ENCODE measurements at regions not wholly inside any gene's neighbourhood (a gene's known extent, or its start where the extent isn't known, plus 50 kb on each side); places are given as distances from the start of the nearest gene placed in this dataset.

DNA sequence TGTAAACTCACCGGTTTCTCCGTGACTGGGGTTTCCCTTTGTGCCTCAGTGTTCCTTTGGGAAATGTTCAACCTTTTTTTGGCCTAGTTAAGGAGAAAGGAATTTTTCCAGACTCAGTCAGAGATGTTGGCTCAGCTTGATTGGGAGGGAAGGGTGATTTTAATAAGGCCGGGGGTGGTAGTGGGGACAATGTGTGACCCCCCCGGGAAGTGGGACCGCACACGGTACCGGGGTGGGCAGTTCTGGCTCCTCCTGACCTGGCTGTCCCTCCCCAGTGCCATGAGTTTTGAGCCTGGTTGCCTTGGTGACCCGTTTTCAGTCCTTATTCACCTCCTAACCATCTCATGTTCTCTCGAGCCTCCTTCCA lies 132.7 kb downstream of the SNX5 start:
- peak; percentile 13 for DNase-seq (ENCODE audit: low read depth)
- TF ChIP-seq, protein P1, sequence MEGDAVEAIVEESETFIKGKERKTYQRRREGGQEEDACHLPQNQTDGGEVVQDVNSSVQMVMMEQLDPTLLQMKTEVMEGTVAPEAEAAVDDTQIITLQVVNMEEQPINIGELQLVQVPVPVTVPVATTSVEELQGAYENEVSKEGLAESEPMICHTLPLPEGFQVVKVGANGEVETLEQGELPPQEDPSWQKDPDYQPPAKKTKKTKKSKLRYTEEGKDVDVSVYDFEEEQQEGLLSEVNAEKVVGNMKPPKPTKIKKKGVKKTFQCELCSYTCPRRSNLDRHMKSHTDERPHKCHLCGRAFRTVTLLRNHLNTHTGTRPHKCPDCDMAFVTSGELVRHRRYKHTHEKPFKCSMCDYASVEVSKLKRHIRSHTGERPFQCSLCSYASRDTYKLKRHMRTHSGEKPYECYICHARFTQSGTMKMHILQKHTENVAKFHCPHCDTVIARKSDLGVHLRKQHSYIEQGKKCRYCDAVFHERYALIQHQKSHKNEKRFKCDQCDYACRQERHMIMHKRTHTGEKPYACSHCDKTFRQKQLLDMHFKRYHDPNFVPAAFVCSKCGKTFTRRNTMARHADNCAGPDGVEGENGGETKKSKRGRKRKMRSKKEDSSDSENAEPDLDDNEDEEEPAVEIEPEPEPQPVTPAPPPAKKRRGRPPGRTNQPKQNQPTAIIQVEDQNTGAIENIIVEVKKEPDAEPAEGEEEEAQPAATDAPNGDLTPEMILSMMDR (IDR thresholded peaks at IDR 0.05; ENCODE audit: insufficient read depth, low read depth, low read length), result no peak
- H3K4me3 ChIP-seq (ENCODE audit: low read depth, low read length), result no peak overlapping the region

DNA sequence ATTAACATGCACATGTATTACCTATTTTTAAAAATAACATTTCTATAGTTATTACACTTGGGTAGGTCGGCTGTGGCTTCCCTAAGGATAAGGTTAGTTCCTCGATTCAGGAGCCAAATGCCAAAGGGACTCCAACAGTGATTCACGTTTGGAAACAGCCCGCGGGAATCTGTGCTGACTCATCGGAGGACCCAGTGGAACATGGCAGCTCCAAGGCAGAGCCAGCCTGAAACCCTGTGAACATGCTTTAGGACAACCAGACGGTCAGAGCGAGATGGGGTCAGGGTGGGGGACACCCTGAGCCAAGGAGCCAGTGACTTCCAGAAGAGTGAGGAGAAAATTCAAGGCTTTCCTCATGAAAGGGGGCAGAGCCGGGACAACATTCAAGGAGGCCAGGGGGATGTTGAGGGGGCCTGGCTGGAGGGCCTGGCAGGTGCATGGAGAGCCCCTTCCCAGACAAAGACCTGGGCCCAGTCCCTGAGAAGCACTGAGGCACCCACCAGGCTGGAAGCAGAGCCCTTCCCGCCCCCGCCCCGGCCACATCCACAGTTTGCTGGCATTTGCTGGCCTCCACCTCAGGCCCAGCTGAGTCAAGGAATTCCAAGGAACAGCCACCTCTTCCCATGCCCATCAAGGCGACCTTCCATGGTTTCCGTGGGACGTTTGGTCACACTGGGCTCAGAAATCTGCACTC lies 133.2 kb downstream of the SNX5 start:
- peak; percentile 88 for DNase-seq (ENCODE audit: low read depth)
- H3K4me3 ChIP-seq (ENCODE audit: low read depth, low read length), result no peak overlapping the region
- TF ChIP-seq, protein P1 (IDR thresholded peaks at IDR 0.05; ENCODE audit: insufficient read depth, low read depth, low read length), result no peak

DNA sequence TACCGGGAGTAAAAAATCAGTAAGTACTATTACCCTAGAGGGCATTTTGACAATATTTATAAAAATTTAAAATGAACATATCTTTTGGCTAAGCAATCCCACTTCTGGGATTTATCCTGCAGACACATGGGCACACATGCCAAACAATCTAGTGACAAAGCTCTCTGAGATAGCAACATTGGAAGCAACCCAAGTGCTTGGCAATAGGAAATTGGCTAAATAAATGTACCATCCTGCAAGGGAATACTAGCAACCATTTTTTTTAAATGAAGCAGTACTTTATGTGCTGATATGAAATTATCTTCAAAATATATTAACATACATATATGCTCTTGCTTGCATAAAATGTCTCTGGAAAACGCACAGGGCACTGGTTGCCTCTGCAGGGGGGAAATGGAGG lies 133.8 kb downstream of the SNX5 start:
- TF ChIP-seq, protein P1 (IDR thresholded peaks at IDR 0.05; ENCODE audit: insufficient read depth, low read depth, low read length), result no peak
- DNase-seq (ENCODE audit: low read depth), result no peak

GRCh38 chr20:17833036-17833674 lies 133.4 kb downstream of the BANF2 start:
- peak; percentile 70 for DNase-seq (ENCODE audit: low read depth)
- TF ChIP-seq, protein P1 (IDR thresholded peaks at IDR 0.05; ENCODE audit: insufficient read depth, low read depth, low read length), result no peak
- H3K4me3 ChIP-seq (ENCODE audit: low read depth, low read length), result no peak overlapping the region

More for the DNA sequence above, 133.8 kb downstream of the SNX5 start:
- no peak overlapping the region for H3K4me3 ChIP-seq (ENCODE audit: low read depth, low read length)

DNA sequence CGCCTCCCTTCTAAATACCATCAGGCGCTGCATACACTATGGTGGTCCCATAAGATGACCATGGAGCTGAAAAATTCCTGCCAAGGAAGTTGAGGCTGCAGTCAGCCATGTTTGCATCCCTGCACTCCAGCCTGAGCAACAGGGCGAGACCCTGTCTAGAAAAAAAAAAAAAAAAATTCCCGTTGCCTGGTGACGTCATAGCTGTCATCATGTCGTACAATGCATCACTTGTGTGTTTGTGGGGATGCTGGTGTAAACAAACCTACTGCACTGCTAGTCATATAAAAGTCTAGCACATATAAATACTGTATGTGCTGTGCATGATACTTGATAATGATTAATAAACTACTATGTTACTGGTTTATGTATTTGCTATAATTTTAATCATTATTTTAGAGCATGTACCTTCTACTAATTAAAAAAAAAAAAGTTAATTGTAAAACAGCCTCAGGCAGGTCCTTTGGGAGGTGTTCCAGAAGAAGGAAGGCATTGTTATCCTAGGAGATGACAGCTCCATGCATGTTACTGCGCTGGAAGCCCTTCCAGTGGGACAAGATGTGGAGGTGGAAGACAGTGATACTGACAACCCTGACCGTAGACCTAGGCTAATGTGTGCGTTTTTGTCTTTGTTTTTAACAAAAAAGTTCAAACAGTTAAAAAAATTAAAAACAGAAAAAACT lies 132.6 kb downstream of the BANF2 start:
- no peak for DNase-seq (ENCODE audit: low read depth)
- no peak overlapping the region for H3K4me3 ChIP-seq (ENCODE audit: low read depth, low read length)
- TF ChIP-seq, protein P1 (IDR thresholded peaks at IDR 0.05; ENCODE audit: insufficient read depth, low read depth, low read length), result no peak

DNA sequence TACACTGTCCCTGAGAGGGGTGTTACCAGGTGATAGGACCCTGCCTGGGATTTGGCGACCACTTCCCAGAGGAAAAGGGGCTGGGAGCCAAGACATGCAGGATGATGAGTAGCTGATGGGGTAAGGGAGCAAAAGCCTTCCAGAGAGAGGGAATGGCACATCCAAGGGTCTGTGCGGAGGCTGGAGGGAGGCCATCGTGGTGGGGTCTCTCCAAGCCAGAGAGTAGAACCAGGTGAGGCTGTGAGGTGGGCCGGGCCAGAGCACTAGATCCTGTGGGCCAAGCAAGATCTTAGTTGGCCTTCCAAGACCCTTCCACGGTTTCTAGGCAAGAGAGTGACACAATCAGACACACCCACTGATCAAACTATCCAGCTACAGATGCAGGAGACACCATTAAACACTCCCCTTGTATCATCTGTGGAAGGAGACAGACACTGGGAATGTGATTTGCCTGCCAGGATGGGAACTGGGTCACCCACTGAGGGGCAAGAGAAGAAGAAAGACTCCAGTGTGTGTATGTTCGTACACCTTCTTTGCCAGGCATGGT lies 128.9 kb downstream of the BANF2 start:
- TF ChIP-seq, protein P1 (IDR thresholded peaks at IDR 0.05; ENCODE audit: insufficient read depth, low read depth, low read length), result no peak
- no peak overlapping the region for H3K4me3 ChIP-seq (ENCODE audit: low read depth, low read length)
- DNase-seq (ENCODE audit: low read depth), result no peak

Data from fibroblast of villous mesenchyme (primary cell).